ENCODE measurements at regions not wholly inside any gene's neighbourhood (a gene's known extent, or its start where the extent isn't known, plus 50 kb on each side); places are given as distances from the start of the nearest gene placed in this dataset.
"Not testable (repeated sequence)": the region's sequence is repeated elsewhere in the genome, so short reads cannot be mapped to it uniquely, and the experiment has no call there.

DNA sequence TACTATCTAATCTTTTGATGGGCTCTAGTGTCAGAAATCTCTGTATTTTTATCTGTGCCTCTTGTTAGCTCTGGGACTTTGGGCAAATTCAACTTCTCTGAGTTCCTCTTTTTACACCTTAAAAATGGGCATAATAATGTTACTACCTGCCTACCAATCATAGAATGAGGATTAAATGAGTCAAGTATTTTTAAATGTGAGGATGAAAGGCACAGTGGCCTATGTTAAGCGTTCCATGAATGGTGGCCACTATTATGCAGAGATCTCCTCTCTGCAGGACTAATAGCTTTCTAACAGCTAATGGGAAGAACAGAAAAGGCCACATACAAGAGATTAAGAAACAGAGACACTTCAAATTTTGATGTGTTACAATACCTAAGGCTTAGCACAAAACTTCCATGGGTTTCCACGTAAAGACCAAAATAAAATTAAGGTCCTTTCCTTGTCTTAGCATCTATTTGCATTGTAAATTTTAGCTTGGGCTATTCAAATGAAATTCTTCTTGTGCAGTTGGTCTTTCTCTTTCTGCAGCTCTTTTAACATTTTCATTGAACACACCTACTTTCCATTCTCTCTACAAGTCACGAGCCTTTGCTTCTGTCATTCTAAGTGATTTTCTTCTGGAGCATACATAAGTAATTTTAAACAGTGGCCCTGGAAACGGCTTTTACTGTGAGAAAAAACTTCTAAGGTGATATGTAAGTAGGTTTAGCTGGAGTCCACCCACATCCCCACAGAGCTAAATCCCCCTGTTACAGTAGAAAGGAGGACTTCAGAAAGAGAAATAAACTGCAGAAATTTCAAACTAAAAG lies 117.9 kb upstream of the MED14 start:
- DNase-seq: no peak

DNA sequence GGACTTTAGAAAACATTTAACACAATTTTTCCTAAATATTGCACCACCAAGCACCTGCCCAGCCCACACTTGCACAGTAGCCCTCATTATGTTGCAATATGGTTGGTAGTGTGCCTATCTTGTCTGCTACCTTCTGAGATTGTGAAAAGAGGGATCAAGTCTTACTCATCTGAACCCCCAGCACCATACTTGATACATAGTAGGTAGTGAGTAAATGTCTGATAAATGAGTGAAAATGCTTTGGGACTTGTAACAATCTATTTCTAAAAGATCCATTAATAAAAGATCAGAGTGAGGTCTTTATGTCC lies 118.4 kb upstream of the MED14 start:
- no peak for DNase-seq

DNA sequence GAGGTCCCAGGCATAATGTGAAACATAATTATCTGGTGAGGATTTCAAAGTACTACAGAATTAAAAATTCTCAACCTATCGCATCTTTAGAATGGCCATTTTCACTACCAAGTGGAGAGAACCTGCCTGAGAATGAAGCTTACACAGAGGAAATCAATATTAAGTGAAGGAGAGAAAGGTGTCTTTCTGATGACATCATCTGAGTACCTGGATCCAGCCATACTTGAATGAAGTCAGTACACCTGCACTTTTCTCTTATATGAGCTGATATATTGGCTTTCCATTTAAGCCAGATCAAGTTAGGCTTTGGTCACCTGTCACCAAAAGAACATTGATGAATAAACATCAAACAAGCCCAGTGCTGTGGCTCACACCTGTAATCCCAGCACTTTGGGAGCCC lies 118.9 kb upstream of the MED14 start:
- DNase-seq: no peak

DNA sequence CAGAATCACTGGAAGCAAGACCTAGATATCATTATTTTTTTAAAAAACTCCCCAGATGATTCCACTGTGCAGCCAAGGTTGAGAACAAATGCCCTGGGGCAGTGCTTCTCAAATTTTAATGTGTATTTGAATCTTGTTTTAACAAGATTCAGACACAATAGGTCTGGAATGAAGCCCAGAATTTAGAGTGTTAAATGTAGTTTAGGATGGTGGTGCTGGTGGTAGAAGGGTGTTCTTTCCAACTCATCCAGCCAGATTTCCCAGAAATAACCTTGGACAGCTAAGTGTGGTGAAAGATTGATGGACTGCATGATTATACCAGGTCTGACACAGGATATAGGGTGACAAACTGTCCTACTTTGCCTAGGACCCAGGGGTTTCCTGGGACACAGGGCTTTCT lies 120.1 kb upstream of the MED14 start:
- DNase-seq: no peak

DNA sequence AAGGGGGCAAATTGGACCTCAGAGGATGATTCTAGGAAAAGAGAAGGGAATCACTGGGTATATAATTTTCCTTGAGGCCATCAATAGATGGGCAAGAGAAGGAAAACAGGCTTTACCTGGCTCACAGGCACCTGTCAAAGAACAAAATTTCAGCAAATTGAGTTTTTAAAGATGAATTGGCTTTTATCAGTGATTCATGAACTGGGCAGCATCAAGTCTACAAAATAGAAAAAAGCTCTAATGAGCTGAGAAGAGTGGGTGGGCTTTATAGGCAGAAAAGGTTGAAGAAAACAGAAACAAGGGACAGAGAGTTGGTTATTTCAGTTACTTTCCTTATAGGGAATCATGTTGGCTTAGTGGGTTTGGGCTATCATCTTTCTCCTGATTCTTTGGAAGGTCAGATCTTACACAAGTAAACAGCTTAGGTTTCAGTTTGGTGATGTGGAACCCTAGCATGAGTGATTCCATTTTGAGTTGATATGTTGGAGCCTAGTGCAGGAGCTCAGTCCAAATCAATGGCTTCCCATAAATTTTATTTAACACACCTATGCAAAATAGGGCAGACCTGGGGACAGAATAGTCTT lies 120.7 kb upstream of the MED14 start:
- no peak for DNase-seq

DNA sequence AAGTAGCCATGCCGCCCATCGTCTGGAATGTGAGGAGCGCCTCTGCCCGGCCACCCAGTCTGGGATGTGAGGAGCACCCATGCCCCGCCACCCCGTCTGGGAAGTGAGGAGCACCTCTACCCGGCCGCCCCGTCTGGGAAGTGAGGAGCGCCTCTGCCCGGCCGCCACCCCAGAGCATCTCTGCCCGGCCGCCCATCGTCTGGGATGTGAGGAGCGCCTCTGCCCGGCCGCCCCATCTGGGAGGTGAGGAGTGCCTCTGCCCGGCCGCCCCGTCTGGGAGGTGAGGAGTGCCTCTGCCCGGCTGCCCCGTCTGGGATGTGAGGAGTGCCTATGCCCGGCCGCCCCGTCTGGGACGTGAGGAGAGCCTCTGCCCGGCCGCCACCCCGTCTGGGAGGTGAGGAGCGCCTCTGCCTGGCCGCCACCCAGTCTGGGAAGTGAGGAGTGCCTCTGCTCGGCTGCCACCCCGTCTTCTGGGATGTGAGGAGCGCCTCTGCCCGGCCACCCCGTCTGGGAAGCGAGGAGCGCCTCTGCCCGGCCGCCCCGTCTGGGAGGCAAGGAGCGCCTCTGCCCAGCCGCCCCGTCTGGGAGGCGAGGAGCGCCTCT lies 126.7 kb upstream of the MED14 start:
- DNase-seq: not testable (repeated sequence)

DNA sequence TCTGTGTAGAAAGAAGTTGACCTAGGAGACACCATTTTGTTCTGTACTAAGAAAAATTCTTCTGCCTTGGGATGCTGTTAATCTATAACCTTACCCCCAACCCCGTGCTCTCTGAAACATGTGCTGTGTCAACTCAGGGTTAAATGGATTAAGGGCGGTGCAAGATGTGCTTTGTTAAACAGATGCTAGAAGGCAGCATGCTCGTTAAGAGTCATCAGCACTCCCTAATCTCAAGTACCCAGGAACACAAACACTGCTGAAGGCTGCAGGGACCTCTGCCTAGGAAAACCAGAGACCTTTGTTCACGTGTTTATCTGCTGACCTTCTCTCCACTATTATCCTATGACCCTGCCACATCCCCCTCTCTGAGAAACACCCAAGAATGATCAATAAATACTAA lies 127.9 kb upstream of the MED14 start:
- DNase-seq: not testable (repeated sequence)

DNA sequence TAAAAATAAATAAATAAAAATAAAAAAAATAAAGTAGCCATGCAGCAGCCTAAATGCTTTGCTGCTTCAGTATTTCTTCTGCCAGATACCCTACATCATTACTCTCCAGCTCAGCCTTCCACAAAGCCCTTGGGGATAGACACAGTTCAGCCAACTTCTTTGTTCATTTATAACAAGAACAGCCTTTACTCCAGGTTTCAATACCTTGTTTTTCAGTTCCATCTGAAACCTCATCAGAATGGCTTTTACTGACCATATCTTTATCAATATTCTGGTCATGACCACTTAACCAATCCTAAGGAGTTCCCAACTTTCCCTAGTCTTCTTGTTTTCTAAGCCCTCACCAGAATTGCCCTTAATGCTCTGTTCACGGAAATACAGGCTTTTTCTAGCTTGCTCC lies 128.3 kb upstream of the MED14 start:
- no peak for DNase-seq

DNA sequence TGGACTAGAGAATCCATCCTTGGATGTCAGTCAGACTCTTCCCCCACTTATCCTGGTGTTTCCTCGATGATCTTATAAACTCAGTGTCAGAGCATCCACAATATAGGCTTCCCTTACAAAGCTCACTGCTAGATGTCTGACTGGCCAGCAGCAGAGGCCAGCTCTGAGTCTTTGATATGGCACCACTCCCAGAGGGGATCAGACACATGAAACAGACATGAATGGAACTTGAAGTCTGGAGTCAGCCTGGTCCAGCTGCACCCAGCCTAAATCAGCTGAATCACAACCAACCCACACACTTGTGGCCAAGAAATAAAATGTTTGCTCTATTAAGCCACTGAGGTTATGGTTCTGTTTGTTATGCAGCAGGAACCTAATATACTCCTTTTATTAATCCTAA lies 129.6 kb upstream of the MED14 start:
- no peak for DNase-seq

DNA sequence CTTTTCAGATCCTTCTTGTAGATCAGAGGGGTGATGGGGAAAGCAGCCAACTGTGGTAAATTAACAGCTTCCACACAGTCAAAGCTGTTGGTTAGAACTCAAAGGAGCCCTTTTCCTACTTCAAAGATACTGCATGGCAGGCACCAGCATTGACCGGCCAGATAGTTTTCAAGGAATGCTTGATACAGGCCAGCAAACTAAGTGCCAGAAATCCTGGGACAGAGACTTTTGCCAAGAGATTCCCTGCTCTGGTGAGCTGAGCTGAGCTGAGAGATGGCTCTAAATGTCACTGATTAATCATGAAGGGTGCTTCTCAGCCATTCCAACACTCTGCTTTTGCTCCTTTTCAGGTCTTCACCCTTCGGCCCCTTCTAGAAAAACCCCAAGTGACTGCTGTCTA lies 131.6 kb upstream of the MED14 start:
- no peak for DNase-seq

DNA sequence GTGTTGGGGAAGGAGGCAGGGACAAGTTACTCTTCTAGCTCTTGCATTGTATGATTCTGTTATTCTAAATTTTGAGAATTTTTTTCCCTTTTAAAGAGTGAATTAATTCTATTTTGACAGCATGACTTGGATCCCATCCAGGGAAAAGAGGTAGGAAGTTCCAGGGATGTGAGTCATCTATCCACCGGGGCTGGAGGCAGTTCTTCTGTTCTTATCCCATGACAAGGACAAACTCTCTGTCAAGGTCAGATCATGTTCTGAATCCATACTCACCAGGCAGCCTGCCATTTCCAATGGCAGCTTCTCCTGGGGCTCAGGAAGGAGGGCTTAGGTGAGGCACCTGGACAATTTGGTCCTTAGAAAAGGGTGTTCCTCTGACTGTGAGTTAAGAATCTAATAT lies 132.0 kb upstream of the MED14 start:
- DNase-seq: no peak

DNA sequence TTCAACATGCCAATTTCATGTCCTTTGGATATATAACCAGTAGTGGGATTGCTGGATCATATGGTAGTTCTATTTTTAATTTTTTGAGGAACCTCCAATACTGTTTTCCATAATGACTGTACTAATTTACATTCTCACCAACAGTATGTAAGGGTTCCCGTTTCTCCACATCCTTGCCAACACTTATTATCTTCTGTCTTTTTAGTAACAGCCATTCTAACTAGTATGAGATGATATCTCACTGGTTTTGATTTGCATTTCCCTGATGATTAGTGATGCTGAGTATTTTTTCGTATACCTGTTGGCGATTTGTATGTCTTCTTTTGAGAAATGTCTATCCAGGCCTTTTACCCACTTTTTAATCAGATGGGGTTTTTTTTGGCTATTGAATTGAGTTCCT lies 133.5 kb upstream of the MED14 start:
- DNase-seq: no peak

DNA sequence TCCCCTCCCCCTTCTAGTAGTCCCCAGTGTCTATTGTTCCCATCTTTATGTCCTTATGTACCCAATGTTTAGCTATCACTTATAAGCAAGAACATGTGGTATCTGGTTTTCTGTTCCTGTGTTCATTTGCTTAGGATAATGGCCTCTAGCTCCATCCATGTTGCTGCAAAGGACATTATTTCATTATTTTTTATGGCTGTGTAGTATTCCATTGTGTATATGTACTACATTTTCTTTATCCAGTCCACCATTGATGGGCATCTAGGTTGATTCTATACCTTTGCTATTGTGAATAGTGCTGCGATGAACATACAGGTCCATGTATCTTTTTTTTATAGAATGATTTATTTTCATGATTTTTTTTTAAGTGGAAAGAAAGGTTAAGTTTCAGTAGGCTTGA lies 135.6 kb upstream of the MED14 start:
- not testable (repeated sequence) for DNase-seq

DNA sequence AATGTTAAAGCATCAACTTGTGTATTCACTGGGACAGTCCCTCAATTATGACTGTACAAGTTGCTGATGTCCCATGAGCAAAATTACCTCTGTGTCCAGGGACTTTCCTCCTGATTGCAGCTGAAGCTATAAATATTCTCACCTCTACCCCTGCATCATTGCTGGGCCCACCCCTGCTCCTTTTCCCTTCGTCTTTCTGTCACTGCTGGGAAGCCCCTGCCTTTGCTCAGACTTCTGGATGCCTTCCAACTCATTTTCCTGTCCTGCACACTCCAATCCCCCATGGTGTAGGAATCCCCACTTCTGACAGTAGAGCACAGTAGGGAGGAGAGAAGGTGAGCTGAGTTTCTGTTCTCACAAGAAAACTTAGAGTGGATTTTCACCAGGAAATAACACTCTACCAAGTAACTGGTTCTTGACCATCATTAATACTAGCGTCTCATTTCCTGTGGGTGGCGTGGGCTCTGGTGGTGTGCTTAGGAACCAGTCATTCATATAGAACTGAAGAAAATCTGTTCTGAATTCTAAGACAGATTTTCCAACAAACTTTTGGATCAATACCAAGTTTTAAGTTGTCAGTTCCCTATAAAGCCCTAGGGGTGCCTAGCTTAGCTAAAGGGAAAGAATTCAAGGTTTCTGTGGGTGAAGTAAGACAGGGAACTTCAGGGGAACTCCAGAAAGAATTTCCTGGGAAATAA lies 136.2 kb upstream of the MED14 start:
- DNase-seq: no peak

DNA sequence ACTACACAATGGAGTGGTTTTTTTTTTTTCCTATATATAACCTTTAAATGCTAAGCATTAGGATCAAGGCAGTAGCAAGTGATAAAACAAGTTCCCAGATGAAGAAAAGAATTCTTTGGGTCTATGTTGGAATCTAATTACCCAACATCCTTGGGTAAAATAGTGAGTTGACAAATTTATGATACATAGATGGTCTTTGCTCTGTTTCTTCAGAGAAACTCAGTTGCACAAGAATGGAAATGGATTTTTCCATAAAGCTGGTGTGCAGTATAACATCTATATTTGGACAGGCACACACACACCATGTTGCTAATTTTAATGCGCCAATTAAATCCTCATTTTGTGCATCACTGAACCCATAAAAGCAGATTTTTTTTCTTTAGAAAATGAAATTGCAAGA lies 137.0 kb upstream of the MED14 start:
- no peak for DNase-seq

DNA sequence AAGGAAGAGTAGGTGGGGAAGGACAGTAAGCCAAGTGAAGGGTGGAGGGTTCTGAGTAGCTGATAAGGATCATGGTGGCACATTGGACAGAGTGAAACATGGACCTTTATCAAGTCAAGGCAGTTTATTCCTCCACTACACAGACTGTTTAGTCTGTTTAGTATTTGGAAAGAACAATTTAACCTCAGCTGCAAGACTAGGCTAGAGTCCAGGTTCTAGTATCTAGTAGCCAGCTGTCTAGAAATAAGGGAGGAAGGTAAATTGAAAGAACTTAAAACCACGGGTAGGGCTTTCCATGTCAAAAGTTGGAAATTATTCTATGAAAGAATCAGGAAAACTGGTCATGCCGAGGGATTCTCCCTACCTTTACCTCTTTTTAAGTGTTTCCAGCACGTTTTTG lies 140.1 kb upstream of the MED14 start:
- DNase-seq: no peak

DNA sequence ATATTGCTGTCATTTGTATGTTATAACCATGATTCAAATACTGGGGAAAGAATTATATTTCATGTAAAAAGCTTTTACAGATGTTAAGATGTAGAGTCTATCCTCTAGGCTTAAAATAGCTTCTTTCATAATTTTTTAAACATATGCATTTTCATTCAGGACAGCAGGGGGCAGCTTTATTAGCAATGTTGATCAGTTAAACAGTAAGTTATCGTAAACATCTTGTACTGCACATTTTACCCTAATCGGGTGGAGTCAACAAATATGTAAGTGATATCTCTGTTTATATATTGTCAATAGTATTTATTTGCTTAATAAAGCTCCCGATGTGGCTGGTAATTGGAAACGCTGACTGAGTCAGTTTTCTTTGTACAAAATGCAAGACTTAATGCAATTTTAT lies 142.5 kb upstream of the MED14 start:
- no peak for DNase-seq

DNA sequence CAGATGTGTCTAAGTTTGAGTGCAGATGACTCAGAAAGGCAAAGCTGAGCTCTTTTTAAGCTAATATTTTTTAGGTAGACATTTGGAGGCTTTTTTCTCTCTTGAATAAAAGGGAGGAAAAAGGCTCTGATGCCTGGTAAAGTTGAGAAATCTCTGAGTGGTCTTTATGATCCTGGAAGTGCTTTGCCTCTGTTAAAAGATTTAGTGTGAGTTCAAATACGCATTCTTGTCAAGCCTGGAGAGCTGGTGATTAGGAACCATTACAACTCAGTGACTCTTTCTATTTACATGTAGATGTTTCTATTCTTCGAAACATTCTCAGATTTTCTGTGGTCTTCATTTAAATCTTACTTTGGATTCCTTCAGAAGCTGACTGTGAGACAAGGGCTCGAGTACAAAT lies 143.4 kb upstream of the MED14 start:
- no peak for DNase-seq

DNA sequence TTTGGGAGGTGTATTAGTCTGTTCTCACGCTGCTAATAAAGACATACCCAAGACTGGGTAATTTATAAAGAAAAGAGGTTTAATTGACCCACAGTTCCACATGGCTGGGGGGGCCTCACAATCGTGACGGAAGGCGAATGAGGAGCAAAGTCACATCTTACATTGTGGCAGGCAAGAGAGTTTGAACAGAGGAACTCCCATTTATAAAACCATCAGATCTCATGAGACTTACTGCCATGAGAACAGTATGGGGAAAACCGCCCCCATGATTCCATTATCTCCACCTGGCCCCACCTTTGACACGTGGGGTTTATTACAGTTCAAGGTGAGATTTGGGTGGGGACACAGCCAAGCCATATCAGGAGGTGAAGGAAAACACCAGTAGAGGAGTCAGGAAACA lies 143.8 kb upstream of the MED14 start:
- DNase-seq: not testable (repeated sequence)

DNA sequence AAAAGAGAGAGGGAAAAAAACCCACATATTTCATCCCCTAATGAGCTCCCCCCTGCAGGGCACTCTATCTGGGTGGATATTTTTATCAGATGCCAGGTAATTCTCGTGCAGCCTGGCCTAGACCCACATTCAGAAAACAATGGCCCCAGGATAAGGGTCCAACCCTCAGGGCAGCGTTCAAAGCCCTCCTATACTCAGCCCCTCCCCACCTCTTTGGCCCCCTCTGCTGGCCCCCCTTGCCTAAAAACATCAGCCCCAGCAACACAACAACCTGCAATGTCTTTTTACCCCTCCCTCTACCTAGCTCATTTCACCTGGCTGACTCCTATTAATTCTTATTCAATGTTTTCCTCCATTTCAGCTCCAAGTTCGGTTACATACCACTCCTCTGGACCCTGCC lies 145.4 kb upstream of the MED14 start:
- no peak for DNase-seq

DNA sequence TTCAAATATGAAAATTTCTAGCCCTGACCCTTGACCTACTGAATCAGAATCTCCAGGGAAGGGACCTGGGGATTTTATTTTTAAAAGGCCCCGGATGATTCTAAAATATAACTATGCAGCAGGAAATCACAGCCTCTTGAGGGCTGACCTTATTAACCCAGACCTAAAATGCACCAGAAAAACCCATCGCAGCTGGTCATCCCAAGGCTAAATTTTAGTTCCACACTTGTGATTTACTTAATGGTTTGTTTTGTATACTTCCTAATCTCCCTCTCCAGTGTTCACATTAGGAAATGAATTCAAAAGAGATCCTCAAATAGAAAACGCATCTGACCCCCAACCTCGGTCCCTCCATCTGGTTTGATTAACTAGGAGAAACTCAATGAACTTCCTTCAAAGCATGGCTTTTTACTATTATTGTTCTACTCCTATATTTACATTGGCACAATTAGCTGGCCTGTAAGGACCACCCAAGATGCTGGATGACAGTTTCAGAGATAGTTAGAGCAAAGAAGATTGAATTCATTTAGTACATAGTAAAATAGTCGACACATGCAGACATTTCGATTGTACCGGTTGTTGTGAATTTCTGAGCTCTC lies 147.8 kb upstream of the MED14 start:
- no peak for DNase-seq

DNA sequence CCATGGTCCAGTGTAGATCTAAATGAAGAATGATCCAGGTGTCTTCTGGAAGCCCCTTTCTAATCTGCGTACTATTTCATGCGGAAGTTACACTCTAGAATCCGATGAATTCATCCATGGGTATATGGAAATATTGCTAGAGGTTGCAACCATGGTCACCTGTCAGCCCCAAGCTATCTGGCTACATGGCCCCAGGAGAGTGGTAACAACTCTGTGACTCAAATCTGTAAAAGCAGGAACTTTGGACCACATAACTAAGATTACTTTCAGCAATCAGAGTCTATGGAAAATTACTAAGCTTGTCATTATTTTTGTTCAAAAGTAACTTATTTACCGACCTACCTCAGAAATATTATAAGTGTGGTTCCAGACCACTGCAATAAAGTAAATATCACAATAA lies 150.6 kb upstream of the MED14 start:
- no peak for DNase-seq

DNA sequence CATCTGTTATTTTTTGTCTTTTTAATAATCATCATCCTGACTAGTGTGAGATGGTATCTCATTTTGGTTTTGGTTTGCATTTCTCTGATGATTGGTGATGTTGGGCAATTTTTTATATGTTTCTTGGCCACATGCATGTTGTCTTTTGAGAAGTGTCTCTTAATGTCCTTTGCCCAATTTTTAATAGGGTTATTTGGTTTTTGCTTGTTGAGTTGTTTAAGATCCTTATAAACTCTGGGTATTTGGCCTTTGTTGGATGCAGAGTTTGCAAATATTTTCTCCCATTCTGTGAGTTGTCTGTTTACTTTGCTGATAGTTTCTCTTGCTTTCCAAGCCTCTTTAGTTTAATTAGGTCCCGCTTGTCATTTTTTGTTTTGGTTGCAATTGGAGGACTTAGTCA lies 152.1 kb upstream of the MED14 start:
- DNase-seq: no peak

DNA sequence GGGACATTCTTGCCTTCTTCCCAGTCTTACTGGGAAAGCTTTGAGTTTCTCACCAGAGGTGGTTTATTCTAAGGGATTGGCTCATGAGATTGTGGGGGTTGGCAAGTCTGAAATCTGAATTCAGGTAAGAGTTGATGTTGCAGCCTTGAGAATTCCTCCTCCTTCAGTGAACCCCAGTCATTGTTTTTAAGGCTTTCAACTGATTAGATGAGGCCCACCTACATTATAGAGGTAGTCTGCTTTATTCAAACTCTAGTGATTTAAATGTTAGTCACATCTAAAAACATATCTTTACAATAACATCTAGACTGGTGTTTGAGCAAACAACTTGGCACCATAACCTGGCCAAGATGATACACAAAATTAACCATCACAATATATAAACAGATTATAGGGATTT lies 156.5 kb upstream of the MED14 start:
- no peak for DNase-seq
